ENCODE measurements at regions not wholly inside any gene's neighbourhood (a gene's known extent, or its start where the extent isn't known, plus 50 kb on each side); places are given as distances from the start of the nearest gene placed in this dataset.

GRCh38 chr15:85986116-85986515 is 93.6 kb upstream of the AGBL1 start:
- DNase-seq, result no peak

- DNase-seq, result no peak
Measured at GRCh38 chr15:85986741-85987140, 92.9 kb upstream of the AGBL1 start.

- DNase-seq, result no peak
Measured at GRCh38 chr15:85988741-85989140, 90.9 kb upstream of the AGBL1 start.

GRCh38 chr15:85992224-85992623 is 87.4 kb upstream of the AGBL1 start:
- no peak for DNase-seq

- DNase-seq, result no peak
Measured at GRCh38 chr15:85993116-85993515, 86.6 kb upstream of the AGBL1 start.

GRCh38 chr15:85997618-85998017 is 82.1 kb upstream of the AGBL1 start:
- no peak for DNase-seq

- no peak for DNase-seq
Measured at GRCh38 chr15:85999658-86000057, 80.0 kb upstream of the AGBL1 start.

GRCh38 chr15:86001200-86001599 is 78.5 kb upstream of the AGBL1 start:
- no peak for DNase-seq

GRCh38 chr15:86002444-86002843 is 77.2 kb upstream of the AGBL1 start:
- no peak for DNase-seq

- no peak for DNase-seq
Measured at GRCh38 chr15:86004061-86004460, 75.6 kb upstream of the AGBL1 start.

- no peak for DNase-seq
Measured at GRCh38 chr15:86006546-86006945, 73.1 kb upstream of the AGBL1 start.

GRCh38 chr15:86009727-86010126 is 69.9 kb upstream of the AGBL1 start:
- no peak for DNase-seq

- DNase-seq, result no peak
Measured at GRCh38 chr15:86010398-86010797, 69.3 kb upstream of the AGBL1 start.

GRCh38 chr15:86010891-86011290 is 68.8 kb upstream of the AGBL1 start:
- no peak for DNase-seq

- no peak for DNase-seq
Measured at GRCh38 chr15:86014016-86014415, 65.7 kb upstream of the AGBL1 start.

- no peak for DNase-seq
Measured at GRCh38 chr15:86016750-86017149, 62.9 kb upstream of the AGBL1 start.

GRCh38 chr15:86018679-86019078 is 61.0 kb upstream of the AGBL1 start:
- no peak for DNase-seq

- DNase-seq, result no peak
Measured at GRCh38 chr15:86021281-86022264, 58.1 kb upstream of the AGBL1 start.

GRCh38 chr15:86028961-86029360 is 50.7 kb upstream of the AGBL1 start:
- no peak for DNase-seq

Measured in hematopoietic multipotent progenitor cell treated with erythropoietin and hydrocortisone succinate and interleukin-3 and kit ligand, for 8 days (in vitro differentiated cells).